ENCODE measurements at regions not wholly inside any gene's neighbourhood (a gene's known extent, or its start where the extent isn't known, plus 50 kb on each side); places are given as distances from the start of the nearest gene placed in this dataset.

- no peak for TF ChIP-seq ZBTB11 (CRISPR knock-in tag; IDR thresholded peaks at IDR 0.05)
- no peak for TF ChIP-seq TBL1XR1 (IDR thresholded peaks at IDR 0.05; ENCODE audit: low read depth, low read length)
- TF ChIP-seq CTCF (IDR thresholded peaks at IDR 0.05 in 2 of 3, conservative IDR thresholded peaks at IDR 0.05 in 1 of 3; ENCODE audit: control insufficient read depth in 2 of 3, extremely low read depth in 1 of 3, insufficient read depth in 1 of 3, low read depth in 3 of 3, low read length in 3 of 3), result no peak
- TF ChIP-seq ATF2 (IDR thresholded peaks at IDR 0.05; ENCODE audit: low read length), result no peak
- TF ChIP-seq EGR1 (IDR thresholded peaks at IDR 0.05; ENCODE audit: borderline replicate concordance in 1 of 2, low read depth in 2 of 2, low read length in 2 of 2), result no peak
- no peak for TF ChIP-seq CREB1 (IDR thresholded peaks at IDR 0.05; ENCODE audit: low read depth)
- TF ChIP-seq TCF7 (IDR thresholded peaks at IDR 0.05; ENCODE audit: borderline replicate concordance), result no peak
- no peak for TF ChIP-seq ESRRA (IDR thresholded peaks at IDR 0.05; ENCODE audit: low read length)
These were observed 779.6 kb upstream of the ARPP21 start for GRCh38 chr3:34859746-34860145.
